ENCODE measurements at regions not wholly inside any gene's neighbourhood (a gene's known extent, or its start where the extent isn't known, plus 50 kb on each side); places are given as distances from the start of the nearest gene placed in this dataset.
"Not testable (repeated sequence)": the region's sequence is repeated elsewhere in the genome, so short reads cannot be mapped to it uniquely, and the experiment has no call there.

DNA sequence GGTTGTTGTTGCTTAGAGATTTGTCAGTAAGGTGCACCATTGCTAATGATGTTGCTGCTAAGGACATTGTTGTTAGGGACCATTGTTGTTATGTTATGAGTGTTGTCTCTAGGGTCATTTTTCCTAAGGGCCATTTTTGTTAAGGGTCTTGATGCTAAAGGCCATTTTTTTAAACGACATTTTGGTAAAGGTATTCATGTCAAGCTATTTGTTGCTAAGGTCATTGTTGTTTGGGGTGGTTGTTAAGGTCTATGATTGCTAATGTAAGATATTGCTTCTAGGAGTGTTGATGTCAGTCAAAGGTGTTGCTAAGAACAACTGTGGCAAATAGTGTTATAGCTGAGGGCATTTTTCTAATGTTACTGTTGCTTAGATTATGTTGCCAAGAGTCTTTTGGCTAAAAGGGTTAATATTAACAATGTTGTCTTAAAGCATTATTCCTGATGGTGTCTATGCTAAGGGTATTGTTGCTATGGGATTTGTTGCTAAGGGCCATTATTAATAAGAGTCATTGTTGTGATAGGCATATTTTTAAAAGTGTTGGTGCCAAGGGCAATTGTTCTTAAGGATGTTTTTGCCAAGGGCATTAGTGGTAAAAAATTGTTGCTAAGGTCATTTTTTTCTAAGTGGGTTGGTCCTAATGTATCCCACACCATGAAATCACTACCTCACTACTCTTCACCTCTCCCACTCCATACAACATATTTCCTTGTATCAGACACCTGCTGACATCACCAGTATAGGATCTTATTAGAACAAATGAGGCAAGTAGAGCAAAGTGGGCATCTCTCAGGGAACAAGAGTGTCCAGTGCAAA lies 56.2 kb downstream of the SPATA31A6 start:
- DNase-seq = not testable (repeated sequence)

DNA sequence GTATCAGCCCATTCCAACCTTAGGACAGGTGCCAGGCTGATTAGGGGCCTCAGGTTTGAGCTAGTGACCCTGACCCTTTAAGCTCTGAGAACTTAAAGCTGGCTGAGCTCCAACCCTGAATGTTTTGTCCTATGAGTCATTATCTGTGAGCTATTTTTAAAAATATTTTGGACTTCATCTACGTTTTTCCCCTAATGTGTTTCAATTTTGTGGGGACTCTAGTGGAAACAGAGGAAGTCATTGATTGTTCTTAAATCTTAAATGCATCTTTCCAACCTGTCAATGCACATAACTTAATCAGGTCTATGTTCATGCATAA lies 56.8 kb downstream of the SPATA31A6 start:
- DNase-seq = not testable (repeated sequence)

DNA sequence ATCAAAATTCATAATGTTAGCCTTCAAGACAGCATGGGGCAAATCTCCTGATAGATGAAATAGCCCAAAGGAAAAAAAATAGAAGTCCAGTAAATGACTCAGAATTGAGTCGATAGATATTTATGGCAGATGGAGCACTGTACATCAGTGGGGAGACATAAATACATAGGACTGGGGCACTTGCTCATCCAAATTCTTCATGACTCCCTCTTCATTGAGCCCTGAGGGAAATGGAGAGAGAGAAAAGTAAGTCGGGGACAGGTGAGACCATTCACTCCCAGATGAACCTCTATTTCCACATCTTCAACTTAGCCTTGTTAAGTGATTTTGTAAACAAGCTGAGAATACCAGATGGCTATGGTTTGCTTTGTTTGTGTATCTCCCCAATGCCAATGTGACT lies 59.8 kb downstream of the SPATA31A6 start:
- DNase-seq = not testable (repeated sequence)

DNA sequence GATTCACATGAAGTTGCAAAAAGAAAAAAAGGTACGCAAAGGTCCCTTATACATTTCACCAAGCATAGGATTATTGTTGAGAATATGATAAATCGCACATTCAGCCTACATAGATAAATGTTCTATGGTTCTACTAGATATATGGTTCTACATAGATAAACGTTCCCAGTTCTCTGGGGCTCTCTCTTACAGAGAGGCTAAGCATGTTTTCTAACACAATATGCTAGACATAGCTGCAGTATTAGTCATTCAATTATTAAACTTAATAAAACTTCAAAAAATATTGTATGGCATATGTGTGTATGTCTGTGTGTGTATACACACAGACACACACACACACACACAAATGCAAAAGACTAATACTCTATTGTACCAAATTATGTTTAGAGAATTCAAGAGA lies 60.4 kb downstream of the SPATA31A6 start:
- not testable (repeated sequence) for DNase-seq

DNA sequence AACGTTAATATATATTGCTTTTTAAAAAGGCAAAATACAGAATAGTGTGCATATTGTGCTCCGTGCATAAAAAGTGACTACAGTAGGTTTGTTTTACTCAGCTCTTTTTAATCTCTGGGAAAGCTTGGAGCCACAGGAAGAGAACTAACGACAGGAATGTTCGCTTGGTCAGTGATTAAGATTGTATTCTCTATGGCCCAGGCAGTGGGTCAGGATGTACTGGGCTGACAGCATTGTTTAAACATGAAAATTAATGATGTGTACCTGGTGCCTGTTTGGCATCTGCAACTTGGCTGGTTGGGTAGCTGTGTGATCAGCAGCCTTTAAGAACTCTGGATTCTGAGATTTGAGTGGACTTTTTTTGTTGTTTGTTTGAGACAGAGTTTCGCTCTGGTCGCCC lies 85.3 kb downstream of the SPATA31A6 start:
- not testable (repeated sequence) for DNase-seq

DNA sequence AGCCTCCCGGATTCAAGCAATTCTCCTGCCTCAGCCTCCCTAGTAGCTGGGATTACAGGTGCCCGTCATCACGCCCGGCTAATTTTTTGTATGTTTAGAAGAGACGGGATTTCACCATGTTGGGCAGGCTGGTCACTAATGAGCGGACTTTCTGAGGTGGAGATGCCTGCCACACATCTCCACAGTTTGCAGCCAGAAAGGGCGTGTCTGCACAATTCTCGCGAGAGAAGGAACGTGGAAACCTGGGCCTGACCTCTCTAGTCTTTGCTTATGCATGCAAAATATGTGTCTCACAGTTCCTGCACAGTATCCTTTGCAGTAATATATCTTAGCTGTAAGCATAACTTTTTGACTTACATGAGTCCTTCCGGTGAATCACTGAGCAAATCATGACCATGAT lies 85.7 kb downstream of the SPATA31A6 start:
- DNase-seq = not testable (repeated sequence)

DNA sequence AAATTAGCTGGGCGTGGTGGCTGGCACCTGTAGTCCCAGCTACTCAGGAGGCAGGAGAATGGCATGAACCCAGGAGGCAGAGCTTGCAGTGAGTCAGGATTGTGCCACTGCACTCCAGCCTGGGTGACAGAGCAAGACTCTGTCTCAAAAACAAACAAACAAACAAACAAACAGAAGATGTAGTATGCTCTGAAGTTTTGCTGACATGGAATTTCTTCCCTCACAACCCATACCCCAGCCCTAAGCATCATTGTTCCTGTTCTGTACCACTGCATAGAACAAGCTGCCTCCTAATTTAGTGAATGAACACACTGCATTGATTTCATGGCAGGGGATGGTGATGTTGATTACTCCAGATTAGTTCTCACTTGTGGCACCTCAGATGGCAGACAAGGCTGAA lies 89.7 kb downstream of the SPATA31A6 start:
- not testable (repeated sequence) for DNase-seq

DNA sequence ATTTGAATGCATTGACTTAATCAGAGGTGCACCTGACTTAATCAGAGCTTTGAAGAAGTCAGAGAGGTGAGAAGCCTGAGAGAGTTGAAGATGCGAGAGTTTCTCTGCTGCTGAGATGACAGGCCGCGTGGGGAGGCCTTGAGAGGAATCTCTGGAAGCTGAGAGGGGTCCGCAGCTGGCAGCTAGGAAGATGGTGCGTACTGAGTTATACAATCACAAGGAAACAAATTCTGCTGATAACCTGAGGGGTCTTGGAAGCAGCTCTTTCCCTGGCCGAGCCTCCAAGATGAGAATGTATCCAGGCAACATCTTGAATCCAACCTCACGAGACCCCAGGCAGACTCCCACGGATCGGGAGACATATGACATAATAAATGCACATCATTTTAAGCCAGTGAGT lies 91.7 kb downstream of the SPATA31A6 start:
- no peak for DNase-seq

DNA sequence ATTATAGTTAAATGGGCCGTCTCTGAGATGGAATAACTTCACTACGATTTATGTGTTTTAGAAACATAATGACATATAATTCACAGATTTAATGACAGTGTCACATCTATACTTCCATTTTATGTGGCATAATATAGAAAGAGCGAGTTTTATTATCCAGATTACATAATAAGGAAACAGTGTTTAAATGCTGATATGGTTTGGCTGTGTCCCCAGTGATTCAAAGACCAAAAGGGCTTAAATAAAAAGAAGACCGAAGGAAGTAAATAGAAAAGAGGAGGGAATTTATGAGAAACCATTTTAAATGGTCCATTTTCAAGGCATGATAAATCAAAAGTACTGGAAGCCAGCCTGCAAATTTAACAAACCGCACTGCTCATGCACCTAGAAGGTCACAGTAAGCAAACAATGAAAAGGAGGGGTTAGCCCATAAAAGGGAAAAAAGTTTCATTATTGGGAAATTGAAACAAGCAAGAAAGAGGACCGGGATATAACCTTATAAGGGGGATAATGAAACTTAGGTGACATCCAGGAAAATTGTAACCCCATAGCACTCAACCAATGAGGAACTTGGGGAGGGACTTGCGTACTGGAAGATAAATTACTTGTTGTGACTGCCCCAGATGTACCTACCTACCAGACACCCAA lies 99.2 kb downstream of the SPATA31A6 start:
- not testable (repeated sequence) for DNase-seq

DNA sequence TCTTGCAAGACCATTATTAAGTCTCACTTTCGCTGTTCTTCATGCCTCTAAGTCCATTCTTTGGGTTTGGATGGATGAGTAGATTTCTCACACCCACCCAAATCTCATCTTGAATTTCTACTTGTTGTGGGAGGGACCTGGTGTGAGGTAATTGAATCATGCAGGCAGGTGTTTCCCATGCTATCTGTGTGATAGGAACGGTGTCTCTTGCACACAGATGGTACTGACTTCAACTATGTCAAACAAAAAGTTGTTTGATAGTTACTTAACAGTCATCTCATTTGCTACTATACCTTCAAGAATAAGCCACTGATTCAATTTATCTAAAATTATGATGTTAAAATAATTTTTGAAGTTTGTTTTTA lies 99.7 kb downstream of the SPATA31A6 start:
- DNase-seq = not testable (repeated sequence)

DNA sequence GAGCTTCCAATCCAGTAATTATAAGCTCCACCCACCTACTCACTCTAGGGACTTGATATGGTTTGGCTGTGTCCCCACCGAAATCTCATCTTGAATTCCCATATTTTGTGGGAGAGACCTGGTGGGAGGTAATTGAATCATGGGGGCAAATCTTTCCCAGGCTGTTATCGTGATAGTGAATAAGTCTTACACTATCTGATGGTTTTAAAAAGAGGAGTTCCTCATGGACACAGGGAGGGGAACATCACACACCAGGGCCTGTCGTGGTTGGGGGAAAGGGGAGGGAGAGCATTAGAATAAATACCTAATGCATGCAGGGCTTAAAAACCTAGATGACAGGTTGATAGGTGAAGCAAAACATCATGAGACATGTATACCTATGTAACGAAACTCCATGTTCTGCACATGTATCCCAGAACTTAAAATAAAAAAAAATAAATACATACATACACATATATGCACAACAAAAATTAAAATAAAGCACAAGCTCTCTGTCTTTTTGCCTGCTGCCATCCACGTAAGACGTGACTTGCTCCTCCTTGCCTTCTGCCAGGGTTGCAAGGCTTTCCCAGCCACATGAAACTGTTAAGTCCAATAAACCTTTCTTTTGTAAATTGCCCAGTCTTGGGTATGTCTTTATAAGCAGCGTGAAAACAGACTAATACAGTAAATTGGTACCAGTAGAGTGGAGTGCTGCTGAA lies 102.8 kb downstream of the SPATA31A6 start:
- not testable (repeated sequence) for DNase-seq

DNA sequence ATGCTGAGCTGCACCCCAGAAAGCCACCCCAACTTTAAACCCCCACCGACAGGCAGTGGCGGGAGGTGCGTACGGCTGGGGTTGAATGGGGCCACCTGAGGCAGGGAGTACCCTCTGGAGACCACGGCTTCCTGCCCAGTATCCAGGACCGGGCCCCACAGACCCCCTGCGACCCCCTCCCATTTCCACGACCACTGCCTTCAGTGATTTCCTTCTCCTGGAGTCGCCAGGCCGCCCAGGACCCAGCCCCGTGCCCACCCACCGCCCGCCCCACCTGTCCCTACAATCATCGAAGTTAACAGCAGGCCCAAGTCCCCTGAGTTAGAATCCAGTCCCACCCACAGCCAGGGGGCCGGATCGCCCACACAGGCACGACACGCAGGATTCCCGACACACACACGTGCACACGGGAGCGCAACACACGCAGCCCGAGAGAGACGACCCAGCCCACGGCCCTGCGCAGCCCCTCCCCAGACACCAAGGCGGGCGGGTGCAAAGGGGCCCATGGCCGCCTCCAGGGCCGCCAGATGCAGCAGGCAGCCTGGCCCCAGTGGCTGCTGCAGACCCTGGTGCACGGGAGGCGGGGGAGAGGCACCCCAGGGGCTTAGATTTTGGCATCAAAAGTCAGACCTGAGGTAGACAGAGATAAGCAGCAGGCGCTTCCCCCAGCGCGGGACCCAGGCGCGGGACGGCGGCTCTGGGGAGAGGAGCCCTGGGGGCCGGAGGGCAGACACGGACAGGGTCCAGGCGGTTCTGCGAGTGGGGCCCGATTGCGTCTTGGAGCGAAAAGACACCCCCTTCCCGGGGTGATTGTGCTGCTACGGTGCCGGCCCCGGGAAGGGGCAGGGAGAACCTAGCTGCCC lies 104.8 kb downstream of the SPATA31A6 start:
- not testable (repeated sequence) for DNase-seq

DNA sequence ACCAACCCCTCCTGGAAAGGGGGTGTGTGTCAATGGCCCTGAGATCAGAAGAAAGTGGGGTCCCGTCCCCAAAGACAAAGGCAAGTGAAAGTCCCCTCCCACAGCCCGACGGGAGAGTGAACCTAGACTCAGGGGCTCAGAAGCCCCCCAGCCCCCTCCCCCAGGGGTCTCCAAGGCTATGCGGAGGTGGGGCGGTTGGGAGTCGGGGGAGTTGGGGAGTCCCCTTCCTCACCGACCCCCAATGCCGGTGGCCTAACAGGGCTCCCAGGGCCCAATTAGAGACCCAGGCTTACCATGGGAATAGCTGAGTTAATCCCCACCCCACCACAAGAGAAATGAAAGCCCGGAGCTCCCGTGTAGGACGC lies 105.4 kb downstream of the SPATA31A6 start:
- not testable (repeated sequence) for DNase-seq

DNA sequence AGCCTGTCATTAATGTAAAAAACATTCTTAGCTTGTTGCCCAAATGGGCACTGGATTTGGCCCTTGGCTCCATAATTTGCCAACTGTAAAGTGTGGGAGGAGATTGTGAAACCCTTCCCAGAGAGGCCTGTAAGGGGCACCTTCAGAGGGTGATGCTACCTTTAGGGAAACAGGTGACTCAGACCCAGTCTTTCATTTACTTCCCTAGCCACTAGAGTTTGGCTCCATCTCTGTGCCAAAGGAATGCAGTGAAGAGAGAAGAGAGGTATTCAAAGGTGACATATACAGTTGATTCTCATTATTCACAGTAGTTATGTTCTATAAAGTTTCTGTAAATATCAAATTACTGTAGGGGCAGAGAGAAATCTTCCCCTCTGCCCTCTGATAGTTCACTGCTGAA lies 116.7 kb downstream of the SPATA31A6 start:
- not testable (repeated sequence) for DNase-seq

DNA sequence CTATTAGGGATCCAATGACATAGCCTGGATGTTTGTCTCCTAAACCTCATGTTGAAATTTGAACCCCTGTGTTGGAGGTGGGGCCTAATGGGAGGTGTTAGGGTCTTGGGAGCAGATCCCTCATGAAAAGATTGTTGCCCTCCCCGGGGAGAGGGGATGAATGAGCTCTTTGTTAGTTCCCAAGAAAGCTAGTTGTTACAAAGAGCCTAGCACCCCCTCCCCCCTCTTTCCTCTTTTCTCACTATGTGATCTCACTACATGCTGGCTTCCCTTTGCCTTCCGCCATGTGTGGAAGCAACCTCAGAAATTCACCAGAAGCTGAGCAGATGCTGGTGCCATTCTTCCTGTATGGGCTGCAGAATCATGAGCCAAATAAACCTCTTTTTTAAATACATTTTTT lies 123.2 kb downstream of the SPATA31A6 start:
- not testable (repeated sequence) for DNase-seq

DNA sequence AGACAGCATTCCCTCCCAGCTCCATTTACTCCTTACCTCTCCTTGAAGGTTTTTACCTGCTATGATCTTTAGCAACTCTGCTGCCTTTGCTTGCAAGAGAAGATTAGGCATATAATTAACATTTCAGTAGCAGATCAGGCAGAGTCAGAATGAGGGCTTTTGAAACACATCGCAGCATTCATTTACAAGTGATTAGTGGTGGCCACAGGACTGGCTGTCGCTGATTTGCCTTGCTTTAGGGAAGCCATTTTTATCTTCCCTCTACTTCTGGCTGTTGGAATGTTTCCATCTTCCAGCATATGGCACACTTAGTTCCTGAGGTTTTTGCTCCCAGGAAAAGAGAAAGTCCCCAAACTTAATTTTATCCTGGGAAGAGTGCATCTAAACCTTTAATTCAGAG lies 124.0 kb downstream of the SPATA31A6 start:
- not testable (repeated sequence) for DNase-seq

DNA sequence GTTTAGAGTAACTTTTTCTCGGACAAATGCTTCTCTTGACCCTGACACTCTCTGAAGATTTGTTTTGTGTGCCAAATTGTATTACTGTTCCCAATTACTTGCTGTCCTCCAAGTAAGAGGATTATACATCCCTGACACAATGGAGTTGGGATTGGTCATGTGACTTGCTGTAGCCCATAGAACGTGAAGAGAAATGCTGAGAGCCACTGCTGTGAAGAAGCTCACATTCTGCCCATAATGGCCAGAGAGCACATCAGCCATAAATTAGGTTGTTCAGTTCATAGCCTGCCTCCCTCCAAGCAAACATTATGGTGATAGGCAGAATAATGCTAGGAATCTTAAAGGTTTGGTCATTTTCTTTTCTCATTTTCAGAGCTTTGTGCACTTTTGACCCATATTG lies 127.5 kb downstream of the SPATA31A6 start:
- DNase-seq = not testable (repeated sequence)

DNA sequence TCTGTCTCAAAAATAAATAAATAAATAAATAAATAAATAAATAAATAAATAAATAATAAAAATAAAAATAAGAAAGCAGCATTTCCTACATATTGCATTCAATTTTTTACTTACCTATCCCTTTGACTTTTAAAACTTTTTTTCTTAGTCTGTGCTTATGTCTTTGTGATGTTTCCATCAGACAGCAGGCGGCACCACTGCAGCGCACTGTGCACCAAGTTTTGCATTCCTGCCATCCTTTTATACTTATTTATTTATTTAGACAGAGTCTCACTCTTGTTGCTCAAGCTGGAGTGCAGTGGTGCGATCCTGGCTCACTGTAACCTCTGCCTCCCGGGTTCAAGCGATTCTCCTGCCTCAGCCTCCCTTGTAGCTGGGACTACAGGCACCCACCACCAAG lies 132.6 kb downstream of the SPATA31A6 start:
- not testable (repeated sequence) for DNase-seq

DNA sequence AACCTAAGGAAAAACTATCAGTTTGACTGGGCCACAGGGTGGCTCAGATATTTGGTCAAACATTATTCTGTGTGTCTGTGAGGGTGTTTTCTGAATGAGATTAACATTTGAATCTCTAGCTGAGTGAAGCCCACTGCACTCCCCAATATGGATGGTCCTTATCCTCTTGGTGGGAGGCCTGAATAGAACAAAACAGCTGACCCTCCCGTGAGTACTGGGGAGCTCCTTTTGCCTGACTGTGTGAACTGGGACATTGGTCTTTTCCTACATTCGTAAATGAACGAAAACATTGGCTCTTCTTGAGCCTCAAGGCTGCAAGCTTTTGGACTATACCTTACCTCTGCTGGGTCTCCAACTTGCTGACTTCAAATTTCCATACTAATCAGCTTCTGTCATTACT lies 134.2 kb downstream of the SPATA31A6 start:
- DNase-seq = not testable (repeated sequence)

DNA sequence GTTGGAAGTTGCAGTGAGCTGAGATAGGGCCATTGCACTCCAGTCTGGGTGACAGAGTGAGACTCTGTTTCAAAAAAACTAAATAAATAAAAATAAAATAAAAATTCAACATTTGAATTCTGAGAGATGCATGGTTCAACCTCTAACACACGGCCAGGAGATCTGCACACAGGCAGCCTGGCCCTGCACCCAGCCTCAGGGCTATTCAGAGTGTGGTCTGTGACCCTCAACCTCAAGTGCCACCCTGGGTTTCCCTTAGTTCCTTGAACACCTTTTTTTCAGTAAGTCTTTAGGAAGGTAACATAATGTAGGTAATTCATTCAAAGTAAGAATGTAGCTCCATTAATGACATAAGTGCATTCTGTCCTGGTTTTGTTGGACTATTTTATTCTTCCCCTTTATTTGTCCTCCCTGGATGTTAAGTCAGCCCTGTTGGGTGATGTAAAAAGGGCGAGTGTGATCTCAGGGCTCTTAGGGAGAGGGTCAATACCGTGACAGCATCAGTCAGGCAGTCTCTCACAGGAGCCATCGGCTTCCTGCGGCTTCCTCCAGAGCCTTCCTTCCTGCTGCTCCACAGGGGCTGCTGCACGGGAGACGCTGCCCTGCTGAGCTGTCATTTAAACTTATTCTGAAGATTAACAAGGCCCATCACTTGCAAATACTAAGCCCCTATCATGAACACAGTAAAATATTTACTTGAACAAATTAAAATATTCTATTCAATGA lies 139.8 kb downstream of the SPATA31A6 start:
- DNase-seq = not testable (repeated sequence)

DNA sequence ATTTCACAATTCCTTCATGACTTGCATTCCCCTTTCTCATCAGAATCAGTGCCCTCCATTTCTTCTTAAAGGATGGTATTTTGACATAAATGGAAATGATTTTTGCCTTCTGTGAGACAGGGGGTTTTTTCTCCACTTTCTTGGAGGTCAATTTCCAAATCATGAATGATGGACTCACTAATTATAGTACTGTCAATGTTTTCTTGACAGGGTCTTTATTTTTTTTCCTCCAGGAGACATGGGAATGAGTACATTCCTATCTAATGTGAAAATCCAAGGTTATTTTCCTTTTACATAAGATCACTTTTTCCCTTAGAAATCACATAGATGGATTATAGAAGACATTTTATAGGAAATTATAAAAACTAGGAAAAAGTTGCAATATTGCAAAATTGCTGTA lies 141.7 kb downstream of the SPATA31A6 start:
- not testable (repeated sequence) for DNase-seq

DNA sequence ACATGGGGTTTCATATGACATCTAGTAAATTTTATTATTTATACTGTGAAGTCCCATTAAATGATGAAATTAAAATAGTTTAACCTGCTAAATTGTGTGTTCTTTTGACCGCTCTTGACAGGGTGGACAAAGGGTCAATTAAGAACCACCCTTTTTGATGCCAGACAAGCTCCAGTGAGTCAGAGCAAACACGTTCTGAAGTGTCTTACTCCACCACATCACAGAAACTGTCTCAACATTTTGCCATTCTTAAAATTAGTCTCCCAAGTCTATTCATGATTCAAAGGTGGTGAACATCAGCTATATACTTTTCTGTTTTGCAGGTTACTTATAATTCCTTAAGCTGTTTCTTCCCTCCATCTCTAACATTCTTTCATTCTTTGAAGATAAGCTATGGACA lies 142.1 kb downstream of the SPATA31A6 start:
- not testable (repeated sequence) for DNase-seq

Measured in activated CD4-positive, alpha-beta T cell treated with anti-CD3 and anti-CD28 coated beads for 48 hours (primary cell).